GM23338 (cell line): ENCODE measurements at regions not wholly inside any gene's neighbourhood (a gene's known extent, or its start where the extent isn't known, plus 50 kb on each side); places are given as distances from the start of the nearest gene placed in this dataset.

Source experiments
- ATAC-seq: fragments of 200-7000 bp; cut with Tn5 transposase; 3 replicates; pipeline ENCODE4 v1.9.1; 2020
- DNase-seq: peaks from one replicate; pipeline ENCODE4 v3.0.0-alpha.2; 2015; ENCODE audit warnings: low spot score
- H2AFZ ChIP-seq: fragments of 200-600 bp; sonication (generic); 2 replicates; pipeline ENCODE4 v1.8.0; 2016; ENCODE audit warnings: antibody characterized with exemption, mild to moderate bottlenecking, moderate library complexity
- H3F3A ChIP-seq: fragments of 200-600 bp; sonication (generic); replicated peaks from 2 replicates; pipeline ENCODE4 v1.8.0; 2017; ENCODE audit warnings: antibody characterized with exemption, mixed run types, low read depth
- H3K27ac ChIP-seq: fragments of 200-600 bp; sonication (generic); 2 replicates; pipeline ENCODE4 v1.6.1; 2016; ENCODE audit warnings: low read depth
- H3K27me3 ChIP-seq: fragments of 200-600 bp; sonication (generic); 2 replicates; pipeline ENCODE4 v1.8.0; 2016; ENCODE audit warnings: mild to moderate bottlenecking, mixed run types, moderate library complexity; ENCODE audit not compliant: insufficient read depth
- H3K36me3 ChIP-seq: fragments of 200-600 bp; sonication (generic); 2 replicates; pipeline ENCODE4 v1.8.0; 2016; ENCODE audit warnings: mild to moderate bottlenecking; ENCODE audit not compliant: insufficient read depth
- H3K4me1 ChIP-seq: fragments of 200-600 bp; sonication (generic); 2 replicates; pipeline ENCODE4 v1.8.0; 2016; ENCODE audit warnings: mild to moderate bottlenecking, moderate library complexity; ENCODE audit not compliant: insufficient read depth
- H3K4me2 ChIP-seq: fragments of 200-600 bp; sonication (generic); 2 replicates; pipeline ENCODE4 v1.7.1; 2017; ENCODE audit warnings: mixed run types
- H3K4me3 ChIP-seq: fragments of 200-600 bp; sonication (generic); 2 replicates; pipeline ENCODE4 v1.6.1; 2016; ENCODE audit warnings: mixed run types
- H3K79me2 ChIP-seq: fragments of 200-600 bp; sonication (generic); replicated peaks from 2 replicates; pipeline ENCODE4 v1.8.0; 2017; ENCODE audit warnings: mild to moderate bottlenecking; ENCODE audit not compliant: insufficient read depth
- H3K9me2 ChIP-seq: fragments of 200-600 bp; sonication (generic); 2 replicates; pipeline ENCODE4 v1.8.0; 2017; ENCODE audit not compliant: insufficient read depth
- H4K20me1 ChIP-seq: fragments of 200-600 bp; sonication (generic); replicated peaks from 2 replicates; pipeline ENCODE4 v1.8.0; 2017; ENCODE audit warnings: mild to moderate bottlenecking; ENCODE audit not compliant: insufficient read depth
- H3K27ac Mint-ChIP-seq: 2 replicates; pipeline ENCODE4 v1.8.0; 2020; ENCODE audit warnings: inconsistent platforms, mild to moderate bottlenecking, moderate library complexity, mixed read lengths
- H3K27me3 Mint-ChIP-seq: 3 replicates; pipeline ENCODE4 v1.8.0; 2022; ENCODE audit warnings: low read depth, mild to moderate bottlenecking, moderate library complexity, mixed read lengths, inconsistent platforms; ENCODE audit not compliant: insufficient read depth, poor library complexity
- H3K36me3 Mint-ChIP-seq: 3 replicates; pipeline ENCODE4 v1.8.0; 2021; ENCODE audit warnings: low read depth, mild to moderate bottlenecking, inconsistent platforms, moderate library complexity, mixed read lengths
- H3K4me1 Mint-ChIP-seq: 3 replicates; pipeline ENCODE4 v1.8.0; 2020; ENCODE audit warnings: mild to moderate bottlenecking, inconsistent platforms, mixed read lengths
- H3K4me3 Mint-ChIP-seq: 3 replicates; pipeline ENCODE4 v1.8.0; 2021; ENCODE audit warnings: moderate library complexity, mild to moderate bottlenecking, inconsistent platforms, mixed read lengths
- H3K9me3 Mint-ChIP-seq: 3 replicates; pipeline ENCODE4 v1.8.0; 2020; ENCODE audit warnings: moderate library complexity, mild to moderate bottlenecking, inconsistent platforms, mixed read lengths
- CREB1 ChIP-seq: fragments of 250-450 bp; sonication (Bioruptor Pico); IDR thresholded peaks from 2 replicates; pipeline ENCODE4 v1.5.0; 2020; ENCODE audit warnings: low read depth, mild to moderate bottlenecking, moderate library complexity
- EZH2 ChIP-seq: fragments of 200-600 bp; sonication (generic); IDR thresholded peaks from one replicate; pipeline ENCODE4 v1.8.0; 2017; ENCODE audit warnings: antibody characterized with exemption, mild to moderate bottlenecking, low read depth; ENCODE audit not compliant: unreplicated experiment
- EZH2phosphoT487 ChIP-seq: fragments of 200-600 bp; sonication (generic); IDR thresholded peaks from one replicate; pipeline ENCODE4 v1.8.1; 2018; ENCODE audit warnings: antibody characterized with exemption; ENCODE audit not compliant: unreplicated experiment
- JUNB ChIP-seq: IDR thresholded peaks from one replicate; pipeline ENCODE4 v1.6.1; 2016; ENCODE audit warnings: antibody characterized with exemption; ENCODE audit not compliant: unreplicated experiment
- ZNF331 ChIP-seq: fragments of 250-450 bp; sonication (Bioruptor Pico); IDR thresholded peaks from 2 replicates; pipeline ENCODE4 v1.5.0; 2020; ENCODE audit warnings: low read depth, mild to moderate bottlenecking, moderate library complexity
- TF ChIP-seq, protein P1 (sequence below): fragments of 250-450 bp; sonication (Bioruptor Pico); IDR thresholded peaks from 2 replicates; pipeline ENCODE4 v1.5.0; 2020; ENCODE audit warnings: mild to moderate bottlenecking, moderate library complexity

DNA sequence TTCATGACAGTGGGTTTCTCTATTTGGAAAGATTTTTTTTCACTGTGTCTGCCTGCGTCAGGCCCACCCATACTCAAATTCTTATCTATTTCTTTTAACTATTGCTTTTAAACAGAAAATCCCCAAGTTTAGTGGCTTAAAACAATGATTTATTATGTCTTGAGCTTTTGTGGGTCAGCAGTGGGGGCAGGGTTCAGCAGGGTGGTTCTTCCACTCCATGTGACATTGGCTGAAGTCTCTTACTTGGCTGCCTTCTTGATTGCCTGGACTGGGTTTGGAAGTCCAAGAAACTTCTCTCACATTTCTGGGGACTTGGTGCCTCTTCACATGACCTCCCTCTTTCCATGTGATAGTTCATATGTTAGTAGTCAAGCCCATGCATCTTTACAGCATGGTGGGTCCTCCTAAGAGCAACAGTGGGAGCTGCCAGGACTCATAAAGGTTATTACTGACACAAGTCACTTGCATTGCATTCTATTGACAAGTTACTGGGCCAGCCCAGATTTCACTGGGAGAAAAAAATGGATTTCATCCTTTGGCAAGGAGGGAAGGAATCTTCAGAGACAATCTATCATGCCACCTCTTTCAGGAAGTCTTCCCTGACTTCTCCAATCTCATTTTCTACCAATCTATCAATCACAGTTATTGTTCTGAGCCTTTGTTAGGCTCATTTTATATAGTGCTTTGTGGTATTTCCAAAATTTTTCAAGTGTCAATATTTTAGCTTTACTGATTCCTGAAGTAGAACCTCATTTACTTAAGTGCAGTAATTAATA lies 436.1 kb downstream of the XYLT1 start:
- no peak overlapping the region for H3K27ac ChIP-seq
- peaks cover 9% of the 10 kb centered on the region; the same call in 2 of the 3 replicates for H3K9me3 Mint-ChIP-seq
- TF ChIP-seq EZH2phosphoT487 (no peak), ZNF331 (peak; percentile 80), EZH2 (no peak), CREB1 (CRISPR knock-in tag) (no peak), JUNB (no peak)
- TF ChIP-seq, protein P1, sequence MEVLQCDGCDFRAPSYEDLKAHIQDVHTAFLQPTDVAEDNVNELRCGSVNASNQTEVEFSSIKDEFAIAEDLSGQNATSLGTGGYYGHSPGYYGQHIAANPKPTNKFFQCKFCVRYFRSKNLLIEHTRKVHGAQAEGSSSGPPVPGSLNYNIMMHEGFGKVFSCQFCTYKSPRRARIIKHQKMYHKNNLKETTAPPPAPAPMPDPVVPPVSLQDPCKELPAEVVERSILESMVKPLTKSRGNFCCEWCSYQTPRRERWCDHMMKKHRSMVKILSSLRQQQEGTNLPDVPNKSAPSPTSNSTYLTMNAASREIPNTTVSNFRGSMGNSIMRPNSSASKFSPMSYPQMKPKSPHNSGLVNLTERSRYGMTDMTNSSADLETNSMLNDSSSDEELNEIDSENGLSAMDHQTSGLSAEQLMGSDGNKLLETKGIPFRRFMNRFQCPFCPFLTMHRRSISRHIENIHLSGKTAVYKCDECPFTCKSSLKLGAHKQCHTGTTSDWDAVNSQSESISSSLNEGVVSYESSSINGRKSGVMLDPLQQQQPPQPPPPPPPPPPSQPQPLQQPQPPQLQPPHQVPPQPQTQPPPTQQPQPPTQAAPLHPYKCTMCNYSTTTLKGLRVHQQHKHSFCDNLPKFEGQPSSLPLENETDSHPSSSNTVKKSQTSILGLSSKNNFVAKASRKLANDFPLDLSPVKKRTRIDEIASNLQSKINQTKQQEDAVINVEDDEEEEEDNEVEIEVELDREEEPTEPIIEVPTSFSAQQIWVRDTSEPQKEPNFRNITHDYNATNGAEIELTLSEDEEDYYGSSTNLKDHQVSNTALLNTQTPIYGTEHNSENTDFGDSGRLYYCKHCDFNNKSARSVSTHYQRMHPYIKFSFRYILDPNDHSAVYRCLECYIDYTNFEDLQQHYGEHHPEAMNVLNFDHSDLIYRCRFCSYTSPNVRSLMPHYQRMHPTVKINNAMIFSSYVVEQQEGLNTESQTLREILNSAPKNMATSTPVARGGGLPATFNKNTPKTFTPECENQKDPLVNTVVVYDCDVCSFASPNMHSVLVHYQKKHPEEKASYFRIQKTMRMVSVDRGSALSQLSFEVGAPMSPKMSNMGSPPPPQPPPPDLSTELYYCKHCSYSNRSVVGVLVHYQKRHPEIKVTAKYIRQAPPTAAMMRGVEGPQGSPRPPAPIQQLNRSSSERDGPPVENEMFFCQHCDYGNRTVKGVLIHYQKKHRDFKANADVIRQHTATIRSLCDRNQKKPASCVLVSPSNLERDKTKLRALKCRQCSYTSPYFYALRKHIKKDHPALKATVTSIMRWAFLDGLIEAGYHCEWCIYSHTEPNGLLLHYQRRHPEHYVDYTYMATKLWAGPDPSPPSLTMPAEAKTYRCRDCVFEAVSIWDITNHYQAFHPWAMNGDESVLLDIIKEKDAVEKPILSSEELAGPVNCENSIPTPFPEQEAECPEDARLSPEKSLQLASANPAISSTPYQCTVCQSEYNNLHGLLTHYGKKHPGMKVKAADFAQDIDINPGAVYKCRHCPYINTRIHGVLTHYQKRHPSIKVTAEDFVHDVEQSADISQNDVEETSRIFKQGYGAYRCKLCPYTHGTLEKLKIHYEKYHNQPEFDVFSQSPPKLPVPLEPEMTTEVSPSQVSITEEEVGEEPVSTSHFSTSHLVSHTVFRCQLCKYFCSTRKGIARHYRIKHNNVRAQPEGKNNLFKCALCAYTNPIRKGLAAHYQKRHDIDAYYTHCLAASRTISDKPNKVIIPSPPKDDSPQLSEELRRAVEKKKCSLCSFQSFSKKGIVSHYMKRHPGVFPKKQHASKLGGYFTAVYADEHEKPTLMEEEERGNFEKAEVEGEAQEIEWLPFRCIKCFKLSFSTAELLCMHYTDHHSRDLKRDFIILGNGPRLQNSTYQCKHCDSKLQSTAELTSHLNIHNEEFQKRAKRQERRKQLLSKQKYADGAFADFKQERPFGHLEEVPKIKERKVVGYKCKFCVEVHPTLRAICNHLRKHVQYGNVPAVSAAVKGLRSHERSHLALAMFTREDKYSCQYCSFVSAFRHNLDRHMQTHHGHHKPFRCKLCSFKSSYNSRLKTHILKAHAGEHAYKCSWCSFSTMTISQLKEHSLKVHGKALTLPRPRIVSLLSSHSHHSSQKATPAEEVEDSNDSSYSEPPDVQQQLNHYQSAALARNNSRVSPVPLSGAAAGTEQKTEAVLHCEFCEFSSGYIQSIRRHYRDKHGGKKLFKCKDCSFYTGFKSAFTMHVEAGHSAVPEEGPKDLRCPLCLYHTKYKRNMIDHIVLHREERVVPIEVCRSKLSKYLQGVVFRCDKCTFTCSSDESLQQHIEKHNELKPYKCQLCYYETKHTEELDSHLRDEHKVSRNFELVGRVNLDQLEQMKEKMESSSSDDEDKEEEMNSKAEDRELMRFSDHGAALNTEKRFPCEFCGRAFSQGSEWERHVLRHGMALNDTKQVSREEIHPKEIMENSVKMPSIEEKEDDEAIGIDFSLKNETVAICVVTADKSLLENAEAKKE (CRISPR knock-in tag) = no peak
- ATAC-seq (no peak), DNase-seq (no peak)
- H3K27ac Mint-ChIP-seq = no peak overlapping the region
- no peaks in the 10 kb centered on the region for H3K27me3 Mint-ChIP-seq
- no peak overlapping the region for H3K4me3 Mint-ChIP-seq
- H3K4me3 ChIP-seq = no peak overlapping the region
- H3K79me2 ChIP-seq = no peaks in the 10 kb centered on the region
- H3K27me3 ChIP-seq = no peaks in the 10 kb centered on the region
- no peaks in the 10 kb centered on the region for H3K36me3 Mint-ChIP-seq
- no peaks in the 10 kb centered on the region for H3K4me1 Mint-ChIP-seq
- H2AFZ ChIP-seq = no peak overlapping the region
- H3K4me2 ChIP-seq = no peak overlapping the region
- no peaks in the 10 kb centered on the region for H4K20me1 ChIP-seq
- H3K4me1 ChIP-seq = 0 out of 2 replicates have a peak, but pooled peaks cover 6% of the 10 kb centered on the region
- H3K36me3 ChIP-seq = no peaks in the 10 kb centered on the region
- no peaks in the 10 kb centered on the region for H3K9me2 ChIP-seq
- H3F3A ChIP-seq = no peaks in the 10 kb centered on the region
